K562 (cell line): ENCODE measurements at regions not wholly inside any gene's neighbourhood (a gene's known extent, or its start where the extent isn't known, plus 50 kb on each side); places are given as distances from the start of the nearest gene placed in this dataset.

Source experiments
- ATAC-seq: fragments of 200-7000 bp; cut with Tn5 transposase; 3 replicates; pipeline ENCODE4 v1.9.1; 2020; ENCODE audit warnings: moderate library complexity
- BruUV-seq: library from RNA; stranded (reverse); fragments of 400-500 nt; replicated peaks from 2 replicates; lab custom pipeline; 2021; lab: Mats Ljungman, UMichigan
- CTCF ChIA-PET: fragments of 300-600 bp; formaldehyde crosslinking; extraction: SDS; loops from one replicate; lab custom pipeline; 2021; ENCODE audit warnings: low intra/inter-chr PET ratio; lab: Yijun Ruan, JAX
- POLR2A ChIA-PET: fragments of 300-600, 350-650 bp; sonication (Branson Sonifier 250); formaldehyde crosslinking; extraction: SDS; loops from one replicate; lab custom pipeline; 2021; ENCODE audit warnings: antibody characterized with exemption, inconsistent platforms; lab: Yijun Ruan, JAX
- DNase-seq, 4 experiments: peaks; one replicate each; pipeline versions ENCODE4 v3.0.0 to v3.0.0-alpha.2; 2011 to 2018; ENCODE audit warnings: low spot score in 3 of 4, mixed read lengths in 3 of 4; ENCODE audit errors: extremely low read depth in 1 of 4
- FAIRE-seq: peaks from 2 replicates; lab custom pipeline; 2011; peaks lifted over from hg19 to GRCh38; lab: Jason Lieb, UNC
- H2AFZ ChIP-seq: 2 replicates; pipeline ENCODE4 v1.6.0; 2011; ENCODE audit warnings: low read depth, low read length, control low read depth, inconsistent platforms
- H3K27ac ChIP-seq: fragments of 200-600 bp; 3 replicates; pipeline ENCODE4 v1.8.0; 2011; ENCODE audit warnings: low read depth, mild to moderate bottlenecking, control low read depth, inconsistent platforms, low read length, moderate library complexity, mixed read lengths; ENCODE audit errors: extremely low read depth
- H3K27me3 ChIP-seq, 2 experiments: fragments of 300-600 bp in 1 of 2; 2 replicates in 1 of 2; 3 replicates in 1 of 2; pipeline versions ENCODE4 v1.6.0 to v1.8.0; 2011; ENCODE audit warnings: inconsistent platforms in 2 of 2, low read length in 2 of 2, mild to moderate bottlenecking in 1 of 2, mixed read lengths in 1 of 2, moderate library complexity in 1 of 2; ENCODE audit not compliant: control insufficient read depth in 2 of 2, insufficient read depth in 2 of 2
- H3K36me3 ChIP-seq: fragments of 300-600 bp; 3 replicates; pipeline ENCODE4 v1.8.0; 2011; ENCODE audit warnings: mild to moderate bottlenecking, low read length, inconsistent platforms; ENCODE audit not compliant: control insufficient read depth, insufficient read depth
- H3K4me1 ChIP-seq, 2 experiments: fragments of 200-600 bp in 1 of 2; replicated peaks in 1 of 2; 2 replicates in 1 of 2; 3 replicates in 1 of 2; pipeline versions ENCODE4 v1.5.1 to v1.8.0; 2011; ENCODE audit warnings: inconsistent platforms in 2 of 2, low read length in 2 of 2, mild to moderate bottlenecking in 1 of 2, mixed read lengths in 1 of 2, moderate library complexity in 1 of 2; ENCODE audit not compliant: control insufficient read depth in 2 of 2, insufficient read depth in 2 of 2
- H3K4me2 ChIP-seq: 2 replicates; pipeline ENCODE4 v1.6.1; 2011; ENCODE audit warnings: low read length, control low read depth, inconsistent platforms, mixed read lengths; ENCODE audit not compliant: insufficient read depth
- H3K4me3 ChIP-seq: fragments of 200-600 bp; sonication (generic), shearing (Covaris generic); 2 replicates; pipeline ENCODE4 v1.5.1; 2016; ENCODE audit warnings: control low read depth, inconsistent platforms
- H3K79me2 ChIP-seq: fragments of 200-600 bp; 3 replicates; pipeline ENCODE4 v1.8.0; 2011; ENCODE audit warnings: low read length, inconsistent platforms; ENCODE audit not compliant: control insufficient read depth, insufficient read depth
- H3K9ac ChIP-seq, 2 experiments: 2 replicates each; pipeline versions ENCODE4 v1.6.0 to v1.6.1; 2011; ENCODE audit warnings: low read depth in 2 of 2, low read length in 2 of 2, control low read depth in 1 of 2, inconsistent platforms in 1 of 2, mild to moderate bottlenecking in 1 of 2, mixed read lengths in 1 of 2; ENCODE audit not compliant: insufficient read depth in 1 of 2
- H3K9me1 ChIP-seq: one replicate; pipeline ENCODE4 v1.6.0; 2011; ENCODE audit warnings: inconsistent platforms, mild to moderate bottlenecking, low read length, moderate library complexity; ENCODE audit not compliant: control insufficient read depth, insufficient read depth
- H3K9me3 ChIP-seq: replicated peaks from 2 replicates; pipeline ENCODE4 v1.5.1; 2011; ENCODE audit warnings: low read depth, low read length, inconsistent platforms; ENCODE audit not compliant: control insufficient read depth, insufficient read depth
- H4K20me1 ChIP-seq: replicated peaks from 2 replicates; pipeline ENCODE4 v1.6.1; 2011; ENCODE audit warnings: low read length, inconsistent platforms, mixed read lengths; ENCODE audit not compliant: control insufficient read depth, insufficient read depth
- BCL6 ChIP-seq: fragments of 250-450 bp; sonication (Bioruptor Pico); IDR thresholded peaks from 2 replicates; pipeline ENCODE4 v1.4.0; 2020
- DDX20 ChIP-seq: fragments of 450-650 bp; IDR thresholded peaks from 2 replicates; pipeline ENCODE4 v1.6.1; 2016; ENCODE audit warnings: missing genetic modification characterization, low read depth, mild to moderate bottlenecking, missing compliant biosample characterization, moderate library complexity
- IRF2 ChIP-seq: sonication (generic); formaldehyde crosslinking; IDR thresholded peaks from 2 replicates; pipeline ENCODE4 v1.8.1; 2022; ENCODE audit warnings: mild to moderate bottlenecking, missing genetic modification reagents
- MBD2 ChIP-seq: sonication (generic); IDR thresholded peaks from 2 replicates; pipeline ENCODE4 v1.6.1; 2016; ENCODE audit warnings: low read depth, borderline replicate concordance
- NFIC ChIP-seq: fragments of 450-650 bp; IDR thresholded peaks from 2 replicates; pipeline ENCODE4 v1.6.1; 2017; ENCODE audit warnings: mild to moderate bottlenecking, inconsistent platforms
- PHB2 ChIP-seq: fragments of 450-650 bp; IDR thresholded peaks from 2 replicates; pipeline ENCODE4 v1.6.1; 2017; ENCODE audit warnings: low read depth
- SNIP1 ChIP-seq: fragments of 450-650 bp; IDR thresholded peaks from 2 replicates; pipeline ENCODE4 v1.7.1; 2017; ENCODE audit warnings: low read depth, mild to moderate bottlenecking
- TRIM24 ChIP-seq, 2 experiments: fragments of 450-650 bp; IDR thresholded peaks; 2 replicates each; pipeline ENCODE4 v1.6.1; 2016
- ZNF124 ChIP-seq: sonication (generic); formaldehyde crosslinking; IDR thresholded peaks from 2 replicates; pipeline ENCODE4 v1.8.1; 2022; ENCODE audit warnings: missing genetic modification reagents
- ZSCAN32 ChIP-seq: fragments of 450-650 bp; formaldehyde crosslinking; IDR thresholded peaks from 2 replicates; pipeline ENCODE4 v1.4.0; 2020; ENCODE audit warnings: mild to moderate bottlenecking, moderate library complexity
- WGBS: fragments of 100-300 bp; shearing (Covaris generic); methylation state at CpG from one replicate; pipeline ENCODE4 v1.1.6; 2016; ENCODE audit warnings: low coverage, mixed read lengths; ENCODE audit not compliant: insufficient coverage; ENCODE audit errors: missing lambda C conversion rate; 5-methylcytosine and 5-hydroxymethylcytosine counted together
- in situ Hi-C: fragments of 300-500 bp; cut with MboI; formaldehyde crosslinking; loops from 4 replicates; pipeline ENCODE4 v1.15.0; 2018; ENCODE audit warnings: inconsistent platforms, mixed read lengths
- intact Hi-C: fragments of 100-400 bp; cut with micrococcal nuclease; formaldehyde crosslinking; loops from 2 replicates; pipeline ENCODE4 v1.14.2; 2022
- TF ChIP-seq, protein P1 (sequence below), 2 experiments: fragments of 450-650 bp; conservative IDR thresholded peaks; 2 replicates each; pipeline ENCODE4 v1.6.1; 2017; ENCODE audit warnings: mild to moderate bottlenecking in 2 of 2, moderate library complexity in 2 of 2
- TF ChIP-seq, protein P2 (sequence below): fragments of 250-450 bp; sonication (Bioruptor Pico); IDR thresholded peaks from 2 replicates; pipeline ENCODE4 v1.4.0; 2020; ENCODE audit warnings: borderline replicate concordance
- TF ChIP-seq, protein P3 (sequence below): sonication (generic); formaldehyde crosslinking; IDR thresholded peaks from 2 replicates; pipeline ENCODE4 v1.8.1; 2023; ENCODE audit warnings: mild to moderate bottlenecking, missing genetic modification reagents
- TF ChIP-seq, protein P4 (sequence below): fragments of 250-450 bp; sonication (Bioruptor Pico); IDR thresholded peaks from 2 replicates; pipeline ENCODE4 v1.5.1; 2021; ENCODE audit warnings: mild to moderate bottlenecking

DNA sequence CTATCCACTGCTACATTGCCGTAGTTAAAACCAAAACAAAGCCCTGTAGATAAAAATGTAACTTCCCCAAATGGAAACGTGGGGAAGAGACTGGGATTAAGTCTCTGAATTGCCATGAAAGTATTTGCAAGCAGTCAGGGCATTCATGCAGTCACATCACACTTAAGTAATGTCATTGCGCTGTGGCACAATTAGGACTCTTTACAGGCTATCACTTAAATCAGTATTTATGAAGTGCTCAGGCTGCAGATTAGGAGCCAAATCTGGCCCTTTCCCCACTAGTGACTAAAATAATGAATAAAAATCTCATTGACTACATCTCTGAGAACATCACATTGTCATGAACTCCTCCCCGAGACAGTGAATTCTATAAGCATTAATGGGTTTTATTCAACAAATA lies 300.9 kb downstream of the ICOS start (continued):
- TF ChIP-seq, protein P1, sequence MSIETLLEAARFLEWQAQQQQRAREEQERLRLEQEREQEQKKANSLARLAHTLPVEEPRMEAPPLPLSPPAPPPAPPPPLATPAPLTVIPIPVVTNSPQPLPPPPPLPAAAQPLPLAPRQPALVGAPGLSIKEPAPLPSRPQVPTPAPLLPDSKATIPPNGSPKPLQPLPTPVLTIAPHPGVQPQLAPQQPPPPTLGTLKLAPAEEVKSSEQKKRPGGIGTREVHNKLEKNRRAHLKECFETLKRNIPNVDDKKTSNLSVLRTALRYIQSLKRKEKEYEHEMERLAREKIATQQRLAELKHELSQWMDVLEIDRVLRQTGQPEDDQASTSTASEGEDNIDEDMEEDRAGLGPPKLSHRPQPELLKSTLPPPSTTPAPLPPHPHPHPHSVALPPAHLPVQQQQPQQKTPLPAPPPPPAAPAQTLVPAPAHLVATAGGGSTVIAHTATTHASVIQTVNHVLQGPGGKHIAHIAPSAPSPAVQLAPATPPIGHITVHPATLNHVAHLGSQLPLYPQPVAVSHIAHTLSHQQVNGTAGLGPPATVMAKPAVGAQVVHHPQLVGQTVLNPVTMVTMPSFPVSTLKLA (conservative IDR thresholded peaks at IDR 0.05), result no peak
- TF ChIP-seq DDX20, result no peak
- no peak for TF ChIP-seq BCL6 (CRISPR knock-in tag)
- TF ChIP-seq IRF2, result no peak
- no peak for TF ChIP-seq ZSCAN32 (CRISPR knock-in tag)
- no peak for TF ChIP-seq ZNF124 (CRISPR knock-in tag)
- no peak for TF ChIP-seq MBD2
- TF ChIP-seq PHB2, result no peak
- TF ChIP-seq NFIC, result no peak
- TF ChIP-seq, all 486 proteins: peak for 0

DNA sequence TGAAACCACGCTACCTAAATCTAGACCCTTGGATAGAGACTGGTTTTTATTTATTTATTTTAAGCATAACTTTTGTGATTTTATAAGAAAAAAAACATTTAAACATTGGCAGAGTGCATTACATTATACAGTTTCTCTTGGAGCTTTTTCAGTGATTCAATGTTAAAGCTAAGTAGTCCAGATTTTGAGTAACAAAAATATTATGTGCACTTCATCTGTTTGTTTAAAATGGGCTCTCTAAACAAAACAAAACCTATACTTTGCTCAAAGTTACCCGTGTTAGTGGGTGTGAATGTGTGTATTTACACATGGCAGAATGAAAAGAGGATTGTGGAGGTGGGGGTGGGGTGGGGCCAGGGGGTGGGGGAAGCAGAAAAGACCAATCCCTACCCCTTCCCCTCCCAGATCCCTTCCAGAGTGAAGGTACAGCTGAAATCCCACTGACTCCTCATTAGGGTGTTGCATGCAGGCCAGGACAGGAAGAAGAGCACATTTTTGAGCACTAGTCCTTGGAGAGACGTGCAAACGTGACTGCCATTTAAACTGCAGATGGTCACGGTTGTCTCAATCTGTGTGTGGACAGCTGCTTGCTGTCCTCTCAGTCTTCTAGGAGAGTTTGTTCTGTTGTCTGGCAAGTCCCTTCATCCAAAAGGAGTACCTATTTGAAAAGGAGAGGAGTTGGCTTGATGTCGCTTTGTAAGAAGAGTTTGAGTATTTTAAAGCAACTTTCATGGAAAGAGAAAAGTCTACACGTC lies 303.0 kb downstream of the ICOS start:
- H3K4me1 ChIP-seq, result no peaks in the 10 kb centered on the region
- H3K79me2 ChIP-seq, result no peaks in the 10 kb centered on the region
- no peak overlapping the region for H3K4me3 ChIP-seq
- H4K20me1 ChIP-seq, result no peaks in the 10 kb centered on the region
- no peak for FAIRE-seq
- DNase-seq, result no peak
- H3K9me3 ChIP-seq, result no peaks in the 10 kb centered on the region
- no peaks in the 10 kb centered on the region for H3K36me3 ChIP-seq
- WGBS, result 1% methylated on average over 7 of the region's 7 CpGs
- no peak overlapping the region for H2AFZ ChIP-seq
- intact Hi-C loops, result no loop called here
- CTCF ChIA-PET, result no interaction called here
- H3K9ac ChIP-seq, result no peak overlapping the region
- H3K4me2 ChIP-seq, result no peak overlapping the region
- POLR2A ChIA-PET, result interaction anchor here (0.6 kb wide), 2 partner anchors 334 to 1634 kb away, joined by 3 to 4 read pairs; no protein-coding TSS in a partner anchor
- H3K9me1 ChIP-seq, result no peaks in the 10 kb centered on the region
- in situ Hi-C loops, result no loop called here
- ATAC-seq, result no peak
- BruUV-seq, result no TSS peak
- no peak overlapping the region for H3K27ac ChIP-seq
- no peaks in the 10 kb centered on the region; a peak in 1 of 5 replicates for H3K27me3 ChIP-seq
- TF ChIP-seq, protein P2, sequence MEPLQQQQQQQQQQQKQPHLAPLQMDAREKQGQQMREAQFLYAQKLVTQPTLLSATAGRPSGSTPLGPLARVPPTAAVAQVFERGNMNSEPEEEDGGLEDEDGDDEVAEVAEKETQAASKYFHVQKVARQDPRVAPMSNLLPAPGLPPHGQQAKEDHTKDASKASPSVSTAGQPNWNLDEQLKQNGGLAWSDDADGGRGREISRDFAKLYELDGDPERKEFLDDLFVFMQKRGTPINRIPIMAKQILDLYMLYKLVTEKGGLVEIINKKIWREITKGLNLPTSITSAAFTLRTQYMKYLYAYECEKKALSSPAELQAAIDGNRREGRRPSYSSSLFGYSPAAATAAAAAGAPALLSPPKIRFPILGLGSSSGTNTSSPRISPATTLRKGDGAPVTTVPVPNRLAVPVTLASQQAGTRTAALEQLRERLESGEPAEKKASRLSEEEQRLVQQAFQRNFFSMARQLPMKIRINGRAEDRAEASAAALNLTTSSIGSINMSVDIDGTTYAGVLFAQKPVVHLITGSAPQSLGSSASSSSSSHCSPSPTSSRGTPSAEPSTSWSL (CRISPR knock-in tag), result no peak
- TF ChIP-seq SNIP1, result no peak
- TF ChIP-seq, protein P3, sequence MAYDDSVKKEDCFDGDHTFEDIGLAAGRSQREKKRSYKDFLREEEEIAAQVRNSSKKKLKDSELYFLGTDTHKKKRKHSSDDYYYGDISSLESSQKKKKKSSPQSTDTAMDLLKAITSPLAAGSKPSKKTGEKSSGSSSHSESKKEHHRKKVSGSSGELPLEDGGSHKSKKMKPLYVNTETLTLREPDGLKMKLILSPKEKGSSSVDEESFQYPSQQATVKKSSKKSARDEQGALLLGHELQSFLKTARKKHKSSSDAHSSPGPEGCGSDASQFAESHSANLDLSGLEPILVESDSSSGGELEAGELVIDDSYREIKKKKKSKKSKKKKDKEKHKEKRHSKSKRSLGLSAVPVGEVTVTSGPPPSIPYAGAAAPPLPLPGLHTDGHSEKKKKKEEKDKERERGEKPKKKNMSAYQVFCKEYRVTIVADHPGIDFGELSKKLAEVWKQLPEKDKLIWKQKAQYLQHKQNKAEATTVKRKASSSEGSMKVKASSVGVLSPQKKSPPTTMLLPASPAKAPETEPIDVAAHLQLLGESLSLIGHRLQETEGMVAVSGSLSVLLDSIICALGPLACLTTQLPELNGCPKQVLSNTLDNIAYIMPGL (CRISPR knock-in tag), result no peak
- TF ChIP-seq NFIC, result no peak
- TF ChIP-seq, protein P4, sequence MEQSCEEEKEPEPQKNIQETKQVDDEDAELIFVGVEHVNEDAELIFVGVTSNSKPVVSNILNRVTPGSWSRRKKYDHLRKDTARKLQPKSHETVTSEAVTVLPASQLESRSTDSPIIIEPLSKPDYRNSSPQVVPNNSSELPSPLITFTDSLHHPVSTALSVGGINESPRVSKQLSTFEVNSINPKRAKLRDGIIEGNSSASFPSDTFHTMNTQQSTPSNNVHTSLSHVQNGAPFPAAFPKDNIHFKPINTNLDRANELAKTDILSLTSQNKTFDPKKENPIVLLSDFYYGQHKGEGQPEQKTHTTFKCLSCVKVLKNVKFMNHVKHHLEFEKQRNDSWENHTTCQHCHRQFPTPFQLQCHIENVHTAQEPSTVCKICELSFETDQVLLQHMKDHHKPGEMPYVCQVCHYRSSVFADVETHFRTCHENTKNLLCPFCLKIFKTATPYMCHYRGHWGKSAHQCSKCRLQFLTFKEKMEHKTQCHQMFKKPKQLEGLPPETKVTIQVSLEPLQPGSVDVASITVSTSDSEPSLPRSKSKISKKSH, result no peak
- no peak for TF ChIP-seq TRIM24 (IDR thresholded peaks at IDR 0.05)
